HepG2 (cell line): ENCODE measurements at regions not wholly inside any gene's neighbourhood (a gene's known extent, or its start where the extent isn't known, plus 50 kb on each side); places are given as distances from the start of the nearest gene placed in this dataset.

Experiments used
- ATAC-seq: fragments of 200-7000 bp; cut with Tn5 transposase; 3 replicates; pipeline ENCODE4 v1.9.1; 2020; ENCODE audit warnings: mild to moderate bottlenecking, moderate library complexity
- BruUV-seq: library from RNA; stranded (reverse); fragments of 400-500 nt; replicated peaks from 2 replicates; lab custom pipeline; 2021; lab: Mats Ljungman, UMichigan
- CTCF ChIA-PET: fragments of 300-600 bp; formaldehyde crosslinking; extraction: SDS; loops from one replicate; lab custom pipeline; 2021; ENCODE audit warnings: low total read pairs, inconsistent platforms, low intra/inter-chr PET ratio; lab: Yijun Ruan, JAX
- POLR2A ChIA-PET: fragments of 350-600 bp; sonication (Branson Sonifier 250); formaldehyde crosslinking; loops from one replicate; lab custom pipeline; 2020; ENCODE audit warnings: antibody characterized with exemption, inconsistent platforms; lab: Yijun Ruan, JAX
- DNase-seq: peaks from one replicate; pipeline ENCODE4 v3.0.0-alpha.2; 2015; ENCODE audit warnings: low spot score
- FAIRE-seq: peaks from 3 replicates; lab custom pipeline; 2011; peaks lifted over from hg19 to GRCh38; lab: Jason Lieb, UNC
- H2AFZ ChIP-seq: one replicate; pipeline ENCODE4 v1.6.1; 2011; ENCODE audit warnings: low read length, inconsistent platforms
- H3K27ac ChIP-seq: fragments of 300-600 bp; 3 replicates; pipeline ENCODE4 v1.8.0; 2011; ENCODE audit warnings: mixed run types, mild to moderate bottlenecking, mixed read lengths, low read length, inconsistent platforms; ENCODE audit not compliant: insufficient read depth; ENCODE audit errors: extremely low read length
- H3K27me3 ChIP-seq, 2 experiments: fragments of 200-600 bp in 1 of 2; 2 replicates in 1 of 2; 3 replicates in 1 of 2; pipeline versions ENCODE4 v1.6.0 to v1.8.0; 2011; ENCODE audit warnings: low read length in 2 of 2, mild to moderate bottlenecking in 2 of 2, moderate library complexity in 2 of 2, inconsistent platforms in 1 of 2; ENCODE audit not compliant: insufficient read depth in 2 of 2, control insufficient read depth in 1 of 2
- H3K36me3 ChIP-seq, 2 experiments: fragments of 200-600 bp in 1 of 2; replicated peaks in 1 of 2; 2 replicates in 1 of 2; 3 replicates in 1 of 2; pipeline versions ENCODE4 v1.5.1 to v1.8.0; 2011; ENCODE audit warnings: low read length in 2 of 2, inconsistent platforms in 1 of 2; ENCODE audit not compliant: insufficient read depth in 2 of 2, control insufficient read depth in 1 of 2
- H3K4me1 ChIP-seq: 2 replicates; pipeline ENCODE4 v1.5.1; 2012; ENCODE audit warnings: low read length, inconsistent platforms; ENCODE audit not compliant: insufficient read depth
- H3K4me2 ChIP-seq: 2 replicates; pipeline ENCODE4 v1.6.0; 2011; ENCODE audit warnings: low read depth, low read length, inconsistent platforms
- H3K4me3 ChIP-seq, 3 experiments: fragments of 200-600 bp in 1 of 3; sonication (generic), shearing (Covaris generic) in 1 of 3; replicated peaks in 1 of 3; 2 replicates each; pipeline ENCODE4 v1.5.1; 2011 to 2016; ENCODE audit warnings: low read length in 3 of 3, inconsistent platforms in 2 of 3, low read depth in 2 of 3, mild to moderate bottlenecking in 2 of 3, control low read depth in 1 of 3, mixed read lengths in 1 of 3; ENCODE audit not compliant: insufficient read depth in 1 of 3
- H3K79me2 ChIP-seq: one replicate; pipeline ENCODE4 v1.6.1; 2011; ENCODE audit warnings: low read length, inconsistent platforms; ENCODE audit not compliant: insufficient read depth
- H3K9ac ChIP-seq: 2 replicates; pipeline ENCODE4 v1.6.0; 2011; ENCODE audit warnings: mild to moderate bottlenecking, low read depth, low read length, inconsistent platforms; ENCODE audit not compliant: insufficient read depth
- H3K9me3 ChIP-seq: 2 replicates; pipeline ENCODE4 v1.5.1; 2012; ENCODE audit warnings: mild to moderate bottlenecking, low read length
- H4K20me1 ChIP-seq: 2 replicates; pipeline ENCODE4 v1.6.0; 2011; ENCODE audit warnings: inconsistent platforms, mild to moderate bottlenecking, low read length, moderate library complexity; ENCODE audit not compliant: insufficient read depth
- AGO2 ChIP-seq: fragments of 200-400 bp; formaldehyde crosslinking; optimal IDR thresholded peaks from 2 replicates; pipeline ENCODE3; 2017; ENCODE audit warnings: mild to moderate bottlenecking, low read depth, low read length, moderate library complexity
- CENPX ChIP-seq: sonication (generic); formaldehyde crosslinking; IDR thresholded peaks from 2 replicates; pipeline ENCODE4 v1.9.0; 2021; ENCODE audit warnings: mild to moderate bottlenecking, missing genetic modification reagents, moderate library complexity
- FOXP1 ChIP-seq, 2 experiments: fragments of 450-650 bp in 1 of 2; IDR thresholded peaks; 2 replicates each; pipeline ENCODE4 v1.6.1; 2017 to 2018; ENCODE audit warnings: antibody characterized with exemption in 1 of 2
- HNRNPL ChIP-seq: fragments of 200-400 bp; formaldehyde crosslinking; IDR thresholded peaks from 2 replicates; pipeline ENCODE4 v1.6.1; 2017; ENCODE audit warnings: mild to moderate bottlenecking, low read depth, low read length
- KMT2A ChIP-seq: sonication (generic); formaldehyde crosslinking; IDR thresholded peaks from 2 replicates; pipeline ENCODE4 v1.4.0; 2020; ENCODE audit warnings: missing genetic modification reagents
- NCOR1 ChIP-seq: fragments of 200-600 bp; sonication (generic); IDR thresholded peaks from 2 replicates; pipeline ENCODE4 v1.7.0; 2017; ENCODE audit warnings: antibody characterized with exemption, low read length, borderline replicate concordance
- NFE2 ChIP-seq: sonication (generic); formaldehyde crosslinking; IDR thresholded peaks from 2 replicates; pipeline ENCODE4 v1.4.0; 2020; ENCODE audit warnings: missing genetic modification reagents
- NFIB ChIP-seq: sonication (generic); formaldehyde crosslinking; IDR thresholded peaks from 2 replicates; pipeline ENCODE4 v1.9.0; 2021; ENCODE audit warnings: missing genetic modification reagents, mild to moderate bottlenecking, borderline replicate concordance
- NR2F6 ChIP-seq, 2 experiments: IDR thresholded peaks; 2 replicates each; pipeline ENCODE4 v1.6.1; 2016; ENCODE audit warnings: antibody characterized with exemption in 1 of 2, mild to moderate bottlenecking in 1 of 2
- PAF1 ChIP-seq: IDR thresholded peaks from 2 replicates; pipeline ENCODE4 v1.6.1; 2016; ENCODE audit warnings: missing genetic modification reagents, missing compliant biosample characterization
- PRPF4 ChIP-seq: fragments of 200-400 bp; formaldehyde crosslinking; IDR thresholded peaks from 2 replicates; pipeline ENCODE4 v1.6.1; 2016; ENCODE audit warnings: low read length, low read depth; ENCODE audit not compliant: poor library complexity, severe bottlenecking
- THAP11 ChIP-seq: IDR thresholded peaks from 2 replicates; pipeline ENCODE4 v1.6.1; 2016; ENCODE audit warnings: missing biosample characterization, missing genetic modification reagents
- ZBTB37 ChIP-seq: sonication (generic); formaldehyde crosslinking; IDR thresholded peaks from 2 replicates; pipeline ENCODE4 v1.4.0; 2020; ENCODE audit warnings: mild to moderate bottlenecking, missing genetic modification reagents
- ZFY ChIP-seq: sonication (generic); formaldehyde crosslinking; IDR thresholded peaks from 2 replicates; pipeline ENCODE4 v1.4.0; 2020; ENCODE audit warnings: missing genetic modification reagents
- ZNF644 ChIP-seq: IDR thresholded peaks from 2 replicates; pipeline ENCODE4 v1.6.1; 2016; ENCODE audit warnings: low read depth
- WGBS: methylation state at CpG from one replicate; pipeline ENCODE4 v1.1.6; 2017; ENCODE audit warnings: low lambda C conversion rate; 5-methylcytosine and 5-hydroxymethylcytosine counted together
- in situ Hi-C: cut with HindIII; loops from 2 replicates; pipeline ENCODE4 v1.10.0; 2017; ENCODE audit warnings: low pct_unique_long_range_greater_than_20kb; ENCODE audit not compliant: extremely low pct_ligation_motif_present
- intact Hi-C: fragments of 100-400 bp; cut with micrococcal nuclease; formaldehyde crosslinking; loops from one replicate; pipeline ENCODE4 v1.10.0; 2022; ENCODE audit not compliant: unreplicated experiment
- TF ChIP-seq, protein P1 (sequence below): sonication (generic); formaldehyde crosslinking; conservative IDR thresholded peaks from 2 replicates; pipeline ENCODE4 v1.8.1; 2023; ENCODE audit warnings: missing genetic modification reagents
- TF ChIP-seq, protein P2 (sequence below): sonication (generic); formaldehyde crosslinking; IDR thresholded peaks from 2 replicates; pipeline ENCODE4 v1.5.1; 2020; ENCODE audit warnings: missing genetic modification reagents, mild to moderate bottlenecking, borderline replicate concordance

DNA sequence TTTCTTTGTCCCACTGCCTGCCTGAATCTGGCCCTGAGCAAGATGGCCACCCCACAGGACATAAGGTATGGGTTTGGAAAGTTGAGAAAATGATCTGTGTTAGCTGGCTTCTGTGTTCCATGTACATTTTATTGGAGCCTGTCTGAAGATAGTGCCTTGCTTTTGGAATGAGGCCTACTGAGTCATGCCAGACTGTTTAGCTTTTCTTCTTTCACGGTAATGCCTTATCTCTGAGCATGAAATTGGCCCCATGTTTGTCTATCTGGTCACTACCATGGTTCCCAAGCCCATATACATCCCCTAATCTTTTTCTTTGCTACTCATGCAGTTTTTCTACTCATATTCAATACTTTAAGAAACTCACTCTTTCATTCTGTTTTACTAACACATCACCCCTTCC, 85.1 kb upstream of the LMO4 start:
- H3K36me3 ChIP-seq = no peaks in the 10 kb centered on the region
- H4K20me1 ChIP-seq = no peaks in the 10 kb centered on the region
- no peak overlapping the region for H2AFZ ChIP-seq
- no peaks in the 10 kb centered on the region for H3K79me2 ChIP-seq
- H3K4me3 ChIP-seq = no peak overlapping the region
- no peak for TF ChIP-seq ZFY (CRISPR knock-in tag)
- TF ChIP-seq CENPX (CRISPR knock-in tag) = no peak
- TF ChIP-seq, protein P1, sequence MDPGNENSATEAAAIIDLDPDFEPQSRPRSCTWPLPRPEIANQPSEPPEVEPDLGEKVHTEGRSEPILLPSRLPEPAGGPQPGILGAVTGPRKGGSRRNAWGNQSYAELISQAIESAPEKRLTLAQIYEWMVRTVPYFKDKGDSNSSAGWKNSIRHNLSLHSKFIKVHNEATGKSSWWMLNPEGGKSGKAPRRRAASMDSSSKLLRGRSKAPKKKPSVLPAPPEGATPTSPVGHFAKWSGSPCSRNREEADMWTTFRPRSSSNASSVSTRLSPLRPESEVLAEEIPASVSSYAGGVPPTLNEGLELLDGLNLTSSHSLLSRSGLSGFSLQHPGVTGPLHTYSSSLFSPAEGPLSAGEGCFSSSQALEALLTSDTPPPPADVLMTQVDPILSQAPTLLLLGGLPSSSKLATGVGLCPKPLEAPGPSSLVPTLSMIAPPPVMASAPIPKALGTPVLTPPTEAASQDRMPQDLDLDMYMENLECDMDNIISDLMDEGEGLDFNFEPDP (CRISPR knock-in tag) = no peak
- TF ChIP-seq NCOR1 = no peak
- no peak for TF ChIP-seq PAF1
- no peak for TF ChIP-seq HNRNPL
- no peak for TF ChIP-seq THAP11 (CRISPR knock-in tag)
- no peak for TF ChIP-seq NR2F6 (IDR thresholded peaks at IDR 0.05)
- no peak for TF ChIP-seq NR2F6 (CRISPR knock-in tag; IDR thresholded peaks at IDR 0.05)
- no peak for TF ChIP-seq ZNF644
- TF ChIP-seq KMT2A (CRISPR knock-in tag) = no peak
- TF ChIP-seq PRPF4 = no peak
- no peak for TF ChIP-seq NFE2 (CRISPR knock-in tag)
- TF ChIP-seq, protein P2, sequence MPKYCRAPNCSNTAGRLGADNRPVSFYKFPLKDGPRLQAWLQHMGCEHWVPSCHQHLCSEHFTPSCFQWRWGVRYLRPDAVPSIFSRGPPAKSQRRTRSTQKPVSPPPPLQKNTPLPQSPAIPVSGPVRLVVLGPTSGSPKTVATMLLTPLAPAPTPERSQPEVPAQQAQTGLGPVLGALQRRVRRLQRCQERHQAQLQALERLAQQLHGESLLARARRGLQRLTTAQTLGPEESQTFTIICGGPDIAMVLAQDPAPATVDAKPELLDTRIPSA (CRISPR knock-in tag) = no peak
- TF ChIP-seq NFIB (CRISPR knock-in tag) = no peak
- no peak for TF ChIP-seq AGO2
- no peak for TF ChIP-seq FOXP1 (IDR thresholded peaks at IDR 0.05)
- TF ChIP-seq FOXP1 (CRISPR knock-in tag; IDR thresholded peaks at IDR 0.05) = no peak
- TF ChIP-seq ZBTB37 (CRISPR knock-in tag) = no peak
- in situ Hi-C loops (no loop called here), intact Hi-C loops (no loop called here)
- ATAC-seq (no peak), DNase-seq (no peak), FAIRE-seq (no peak)
- no TSS peak for BruUV-seq
- ChIA-PET CTCF (no interaction called here), POLR2A (no interaction called here)
- no peak overlapping the region for H3K9ac ChIP-seq
- no peak overlapping the region for H3K27ac ChIP-seq
- WGBS = 0% methylated on average over 1 of the region's 1 CpG
- H3K27me3 ChIP-seq = no peaks in the 10 kb centered on the region; a peak in 2 of 5 replicates
- H3K9me3 ChIP-seq = no peaks in the 10 kb centered on the region
- no peak overlapping the region for H3K4me2 ChIP-seq
- no peaks in the 10 kb centered on the region for H3K4me1 ChIP-seq
